OCI-LY1 (cell line): ENCODE measurements at regions not wholly inside any gene's neighbourhood (a gene's known extent, or its start where the extent isn't known, plus 50 kb on each side); places are given as distances from the start of the nearest gene placed in this dataset.

Experiments used
- EZH2 ChIP-seq: fragments of 200-600 bp; sonication (generic), shearing (Covaris generic); IDR thresholded peaks from 2 replicates; pipeline ENCODE4 v1.8.0; 2017; ENCODE audit warnings: borderline replicate concordance, mixed run types, mild to moderate bottlenecking, antibody characterized with exemption, low read length, moderate library complexity, mixed read lengths
- TF ChIP-seq, protein P1 (sequence below): fragments of 200-600 bp; sonication (generic), shearing (Covaris generic); IDR thresholded peaks from 2 replicates; pipeline ENCODE4 v1.5.1; 2017; ENCODE audit warnings: mild to moderate bottlenecking, antibody characterized with exemption, low read length, moderate library complexity, mixed read lengths

DNA sequence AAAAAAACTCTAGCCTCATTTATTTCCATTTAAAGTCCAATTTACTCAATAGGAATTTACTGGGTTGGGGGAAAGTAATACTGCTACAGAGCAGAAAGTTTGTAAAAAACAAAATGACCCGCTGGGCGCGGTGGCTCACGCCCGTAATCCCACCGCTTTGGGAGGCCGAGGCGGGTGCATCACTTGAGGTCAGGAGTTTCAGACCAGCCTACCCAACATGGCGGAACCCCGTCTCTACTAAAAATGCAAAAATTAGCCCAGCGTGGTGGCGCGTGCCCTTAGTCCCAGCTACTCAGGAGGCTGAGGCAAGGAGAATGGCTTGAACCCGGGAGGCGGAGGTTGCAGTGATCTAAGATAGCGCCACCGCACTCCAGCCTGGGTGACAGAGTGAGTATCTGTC, 745.6 kb downstream of the SLITRK1 start:
- TF ChIP-seq, protein P1, sequence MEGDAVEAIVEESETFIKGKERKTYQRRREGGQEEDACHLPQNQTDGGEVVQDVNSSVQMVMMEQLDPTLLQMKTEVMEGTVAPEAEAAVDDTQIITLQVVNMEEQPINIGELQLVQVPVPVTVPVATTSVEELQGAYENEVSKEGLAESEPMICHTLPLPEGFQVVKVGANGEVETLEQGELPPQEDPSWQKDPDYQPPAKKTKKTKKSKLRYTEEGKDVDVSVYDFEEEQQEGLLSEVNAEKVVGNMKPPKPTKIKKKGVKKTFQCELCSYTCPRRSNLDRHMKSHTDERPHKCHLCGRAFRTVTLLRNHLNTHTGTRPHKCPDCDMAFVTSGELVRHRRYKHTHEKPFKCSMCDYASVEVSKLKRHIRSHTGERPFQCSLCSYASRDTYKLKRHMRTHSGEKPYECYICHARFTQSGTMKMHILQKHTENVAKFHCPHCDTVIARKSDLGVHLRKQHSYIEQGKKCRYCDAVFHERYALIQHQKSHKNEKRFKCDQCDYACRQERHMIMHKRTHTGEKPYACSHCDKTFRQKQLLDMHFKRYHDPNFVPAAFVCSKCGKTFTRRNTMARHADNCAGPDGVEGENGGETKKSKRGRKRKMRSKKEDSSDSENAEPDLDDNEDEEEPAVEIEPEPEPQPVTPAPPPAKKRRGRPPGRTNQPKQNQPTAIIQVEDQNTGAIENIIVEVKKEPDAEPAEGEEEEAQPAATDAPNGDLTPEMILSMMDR = no peak
- TF ChIP-seq EZH2 = no peak
